ENCODE measurements at regions not wholly inside any gene's neighbourhood (a gene's known extent, or its start where the extent isn't known, plus 50 kb on each side); places are given as distances from the start of the nearest gene placed in this dataset.

DNA sequence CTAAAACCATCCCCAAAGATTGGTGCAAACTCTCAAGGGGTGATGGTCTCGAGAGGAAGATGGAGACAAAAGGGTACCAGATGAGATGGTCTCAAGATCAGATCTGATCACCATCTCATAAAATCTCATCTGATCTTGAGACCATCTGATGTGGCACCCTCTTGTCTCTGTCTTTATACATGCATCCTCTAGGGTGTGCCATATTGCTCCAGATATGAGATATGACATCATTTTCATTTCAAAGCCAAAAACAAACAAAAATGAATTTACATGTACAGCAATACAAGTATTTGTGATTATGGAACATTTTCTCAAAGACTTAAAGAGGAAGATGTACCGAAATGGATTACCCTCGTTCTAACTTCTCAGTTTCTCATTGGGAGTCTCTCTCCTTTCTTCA, 787.2 kb downstream of the GALC start:
- TF ChIP-seq, protein P1, sequence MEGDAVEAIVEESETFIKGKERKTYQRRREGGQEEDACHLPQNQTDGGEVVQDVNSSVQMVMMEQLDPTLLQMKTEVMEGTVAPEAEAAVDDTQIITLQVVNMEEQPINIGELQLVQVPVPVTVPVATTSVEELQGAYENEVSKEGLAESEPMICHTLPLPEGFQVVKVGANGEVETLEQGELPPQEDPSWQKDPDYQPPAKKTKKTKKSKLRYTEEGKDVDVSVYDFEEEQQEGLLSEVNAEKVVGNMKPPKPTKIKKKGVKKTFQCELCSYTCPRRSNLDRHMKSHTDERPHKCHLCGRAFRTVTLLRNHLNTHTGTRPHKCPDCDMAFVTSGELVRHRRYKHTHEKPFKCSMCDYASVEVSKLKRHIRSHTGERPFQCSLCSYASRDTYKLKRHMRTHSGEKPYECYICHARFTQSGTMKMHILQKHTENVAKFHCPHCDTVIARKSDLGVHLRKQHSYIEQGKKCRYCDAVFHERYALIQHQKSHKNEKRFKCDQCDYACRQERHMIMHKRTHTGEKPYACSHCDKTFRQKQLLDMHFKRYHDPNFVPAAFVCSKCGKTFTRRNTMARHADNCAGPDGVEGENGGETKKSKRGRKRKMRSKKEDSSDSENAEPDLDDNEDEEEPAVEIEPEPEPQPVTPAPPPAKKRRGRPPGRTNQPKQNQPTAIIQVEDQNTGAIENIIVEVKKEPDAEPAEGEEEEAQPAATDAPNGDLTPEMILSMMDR (IDR thresholded peaks at IDR 0.05; ENCODE audit: low read depth, low read length, missing control alignments): no peak
- no peak for DNase-seq (ENCODE audit: low read depth)
- no peak overlapping the region for H3K4me3 ChIP-seq (ENCODE audit: low read depth, low read length)

DNA sequence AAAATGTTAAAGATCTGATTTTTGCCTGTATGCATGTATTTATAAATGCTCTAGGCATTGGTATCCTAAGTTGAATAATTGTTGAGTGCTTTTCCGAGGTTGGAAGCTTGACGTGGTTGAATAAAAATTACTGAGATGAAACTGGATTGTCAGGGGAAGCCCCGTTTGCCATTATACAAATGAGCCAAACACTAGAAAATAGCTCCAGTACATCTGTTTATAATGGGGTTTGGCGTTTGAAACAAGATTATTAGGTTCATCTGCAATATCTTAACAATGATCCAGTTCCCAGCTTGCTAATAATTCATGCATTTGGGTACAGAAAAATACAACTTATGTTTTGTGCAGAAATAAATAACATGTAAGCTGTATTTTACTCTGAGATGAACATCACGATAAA, 789.6 kb downstream of the GALC start:
- TF ChIP-seq, protein P1 (IDR thresholded peaks at IDR 0.05; ENCODE audit: low read depth, low read length, missing control alignments): no peak
- no peak for DNase-seq (ENCODE audit: low read depth)
- H3K4me3 ChIP-seq (ENCODE audit: low read depth, low read length): no peak overlapping the region

DNA sequence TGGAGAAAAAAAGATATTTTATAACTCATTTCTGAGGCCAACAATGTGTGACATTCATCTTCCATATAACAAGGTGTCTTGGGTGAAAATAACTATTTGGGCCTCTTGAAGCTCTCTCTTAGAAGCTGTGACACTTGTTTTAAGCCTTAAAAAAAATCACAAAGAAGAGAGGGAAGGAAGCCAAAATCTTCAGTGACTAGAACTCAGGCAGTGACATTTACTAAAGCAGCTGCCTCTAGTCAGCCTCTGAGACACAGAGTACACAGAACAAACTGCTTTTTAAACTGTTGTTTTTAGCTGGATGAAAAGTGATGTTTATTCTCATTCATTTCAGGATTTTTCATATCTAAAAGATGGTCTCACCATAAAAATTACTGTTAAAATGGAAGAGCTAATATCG, 793.6 kb downstream of the GALC start:
- DNase-seq (ENCODE audit: low read depth): no peak
- H3K4me3 ChIP-seq (ENCODE audit: low read depth, low read length): no peak overlapping the region
- TF ChIP-seq, protein P1 (IDR thresholded peaks at IDR 0.05; ENCODE audit: low read depth, low read length, missing control alignments): no peak

DNA sequence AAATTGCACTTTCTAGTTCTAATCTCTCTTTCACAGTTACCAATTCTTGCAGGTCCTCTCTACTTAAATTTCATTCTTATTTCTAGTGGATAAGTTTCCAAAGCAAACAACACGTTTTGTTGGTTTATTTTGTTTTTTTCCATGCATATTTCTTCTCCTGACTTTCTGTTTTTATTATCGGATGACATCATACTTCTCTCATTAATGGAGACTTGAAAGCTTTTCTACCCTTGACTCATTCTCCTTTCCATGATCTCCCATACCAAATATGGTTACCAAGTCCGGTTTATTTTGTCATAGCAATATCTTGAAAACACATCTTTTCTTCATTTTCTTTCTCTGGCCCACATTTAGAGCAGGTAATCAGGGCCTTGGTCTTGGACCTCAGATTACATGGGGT, 796.5 kb downstream of the GALC start:
- TF ChIP-seq, protein P1 (IDR thresholded peaks at IDR 0.05; ENCODE audit: low read depth, low read length, missing control alignments): no peak
- DNase-seq (ENCODE audit: low read depth): no peak
- no peak overlapping the region for H3K4me3 ChIP-seq (ENCODE audit: low read depth, low read length)

DNA sequence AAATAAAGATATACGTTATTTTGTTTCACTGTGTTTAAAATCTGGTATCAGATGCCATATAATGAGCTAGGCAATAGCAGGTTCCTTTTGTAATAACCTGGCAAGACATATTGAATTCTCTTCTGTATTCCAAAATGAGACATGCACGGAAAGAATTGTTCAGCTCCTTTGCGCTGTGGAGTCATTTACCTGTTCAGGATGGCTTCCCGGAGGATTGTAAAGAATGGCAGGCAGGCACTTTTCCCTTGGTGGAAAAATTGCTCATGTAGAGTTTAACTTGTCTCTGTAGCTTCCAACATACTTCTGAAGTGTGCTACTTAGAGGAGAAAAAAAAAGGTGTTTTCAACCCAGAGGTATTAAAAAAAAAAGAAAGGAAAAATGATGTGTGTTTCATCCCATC, 805.2 kb downstream of the GALC start:
- H3K4me3 ChIP-seq (ENCODE audit: low read depth, low read length): no peak overlapping the region
- TF ChIP-seq, protein P1 (IDR thresholded peaks at IDR 0.05; ENCODE audit: low read depth, low read length, missing control alignments): no peak
- no peak for DNase-seq (ENCODE audit: low read depth)

DNA sequence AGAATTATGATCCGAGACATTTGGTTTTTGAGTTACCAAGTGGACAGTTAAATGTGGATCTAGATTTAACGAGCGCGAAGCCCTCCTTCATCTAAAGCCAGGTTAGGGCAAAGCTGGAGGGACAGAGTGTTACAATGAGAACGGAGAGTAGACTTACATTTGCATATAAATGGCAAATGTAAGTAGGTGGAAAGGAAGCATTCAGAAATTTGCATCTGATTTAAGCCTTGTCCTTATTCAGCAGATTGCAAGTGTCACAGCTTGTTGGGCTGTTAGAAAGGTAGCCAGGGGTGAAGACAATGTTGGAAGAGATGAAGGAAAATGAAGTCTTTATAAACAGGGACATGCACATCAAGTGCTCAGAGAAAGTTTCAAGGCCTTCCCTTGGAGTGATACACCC, 806.2 kb downstream of the GALC start:
- DNase-seq (ENCODE audit: low read depth): no peak
- TF ChIP-seq, protein P1 (IDR thresholded peaks at IDR 0.05; ENCODE audit: low read depth, low read length, missing control alignments): no peak
- no peak overlapping the region for H3K4me3 ChIP-seq (ENCODE audit: low read depth, low read length)

DNA sequence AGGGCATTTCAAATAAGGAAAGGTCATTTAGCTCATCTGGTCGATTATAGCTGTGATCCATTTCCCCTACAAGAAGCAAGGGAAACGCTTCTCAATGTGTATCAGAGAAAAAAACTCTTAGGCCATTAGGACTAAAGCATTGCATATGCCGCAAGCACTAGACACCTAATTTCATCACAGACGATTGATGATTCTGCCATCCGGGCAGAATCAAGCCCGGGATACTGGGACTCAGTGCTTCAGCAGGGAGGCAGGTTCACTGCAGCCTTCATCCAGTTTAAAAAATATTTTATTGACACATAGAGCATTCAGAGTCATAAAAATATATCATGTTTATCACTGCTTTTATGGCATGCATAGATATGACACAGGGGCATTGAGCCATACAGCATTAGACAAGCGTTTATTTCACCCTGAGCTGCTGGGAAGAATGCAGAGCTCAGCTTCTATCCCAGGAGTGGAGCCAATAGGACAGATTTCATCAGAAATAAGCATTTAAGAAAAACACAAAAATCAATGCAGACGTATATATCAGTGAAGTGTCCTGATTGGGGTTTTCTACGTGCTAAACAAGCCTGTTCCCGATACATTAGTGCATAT, 806.9 kb downstream of the GALC start:
- no peak for DNase-seq (ENCODE audit: low read depth)
- H3K4me3 ChIP-seq (ENCODE audit: low read depth, low read length): no peak overlapping the region
- TF ChIP-seq, protein P1 (IDR thresholded peaks at IDR 0.05; ENCODE audit: low read depth, low read length, missing control alignments): no peak
